GM23248 (cell line): ENCODE measurements at regions not wholly inside any gene's neighbourhood (a gene's known extent, or its start where the extent isn't known, plus 50 kb on each side); places are given as distances from the start of the nearest gene placed in this dataset.

ENCODE experiments used
- EZH2 ChIP-seq: fragments of 200-600 bp; sonication (generic); IDR thresholded peaks from 2 replicates; pipeline ENCODE4 v1.6.1; 2018; ENCODE audit warnings: antibody characterized with exemption, mild to moderate bottlenecking; ENCODE audit not compliant: insufficient read depth, poor library complexity, severe bottlenecking
- EZH2phosphoT487 ChIP-seq: fragments of 200-600 bp; sonication (generic); IDR thresholded peaks from 2 replicates; pipeline ENCODE4 v1.6.1; 2018; ENCODE audit warnings: antibody characterized with exemption, moderate library complexity, mild to moderate bottlenecking, low read depth; ENCODE audit not compliant: insufficient read depth

- TF ChIP-seq EZH2 (no peak), EZH2phosphoT487 (no peak)
These were observed 455.3 kb downstream of the DMRT2 start for GRCh38 chr9:1505489-1505888.
